ENCODE measurements at regions not wholly inside any gene's neighbourhood (a gene's known extent, or its start where the extent isn't known, plus 50 kb on each side); places are given as distances from the start of the nearest gene placed in this dataset.

DNA sequence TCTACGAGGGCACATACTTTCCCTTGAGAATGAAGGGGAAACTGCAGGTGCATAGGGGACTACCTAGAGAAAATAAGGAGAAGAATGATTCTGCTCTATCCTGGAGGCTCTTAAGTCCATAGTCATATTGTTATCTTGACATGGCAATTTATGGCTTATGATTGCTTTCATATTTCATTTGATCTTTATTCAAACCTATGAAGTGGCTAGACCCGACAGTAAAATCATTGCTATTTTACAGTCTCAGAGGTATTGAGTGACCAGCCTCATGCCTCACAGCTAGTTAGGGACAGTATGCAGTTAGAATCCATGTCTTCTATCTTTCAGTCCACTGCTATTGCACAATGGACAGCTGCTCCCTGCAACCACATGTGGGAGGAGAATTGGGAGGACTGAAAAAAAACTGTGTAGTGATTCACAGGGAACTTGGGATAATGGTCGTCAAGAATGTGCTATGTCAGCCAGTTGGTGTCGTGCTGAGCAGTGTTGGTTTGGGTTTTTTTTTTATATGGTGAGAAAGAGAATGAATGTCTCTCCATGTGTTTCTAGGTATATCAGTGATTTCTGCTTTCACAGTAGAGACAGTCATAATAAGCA lies 63.2 kb upstream of the SPPL2A start:
- Histone ChIP-seq H3K4me3 (ENCODE audit: insufficient read depth in 1 of 2, low read depth in 1 of 2, low read length in 2 of 2) (no peak overlapping the region), H2BK15ac (ENCODE audit: low read depth, poor library complexity, severe bottlenecking) (no peak overlapping the region), H3K27me3 (ENCODE audit: control insufficient read depth in 1 of 2, insufficient read depth in 1 of 2, low read length in 2 of 2) (no peaks in the 10 kb centered on the region), H3K14ac (ENCODE audit: low read length in 2 of 2) (no peak overlapping the region), H4K91ac (ENCODE audit: low read length) (no peak overlapping the region), H3K23ac (ENCODE audit: low read length in 2 of 2) (no peak overlapping the region), H2BK120ac (ENCODE audit: low read depth, low read length) (no peak overlapping the region), H3K9ac (ENCODE audit: low read length) (no peak overlapping the region), H3K36me3 (ENCODE audit: control insufficient read depth in 1 of 2, insufficient read depth in 2 of 2, low read depth in 1 of 2, low read length in 2 of 2) (no peaks in the 10 kb centered on the region), H2BK5ac (ENCODE audit: low read depth, low read length, poor library complexity, severe bottlenecking) (no peak overlapping the region), H2AK5ac (ENCODE audit: low read length, severe bottlenecking) (no peak overlapping the region), H3K4me2 (ENCODE audit: low read length, poor library complexity, severe bottlenecking) (no peak overlapping the region), H2AFZ (ENCODE audit: low read depth, low read length) (no peak overlapping the region), H2BK12ac (ENCODE audit: low read length in 2 of 2) (no peak overlapping the region), H3K4me1 (ENCODE audit: control insufficient read depth, insufficient read depth, low read depth, low read length) (no peaks in the 10 kb centered on the region), H3K9me3 (ENCODE audit: control insufficient read depth, low read length) (no peaks in the 10 kb centered on the region), H4K8ac (ENCODE audit: low read length) (no peak overlapping the region), H3K18ac (ENCODE audit: low read depth in 1 of 2, low read length in 2 of 2) (no peak overlapping the region), H3K4ac (ENCODE audit: low read depth in 1 of 2, low read length in 2 of 2) (no peak overlapping the region), H3K27ac (ENCODE audit: low read length, poor library complexity, severe bottlenecking) (no peak overlapping the region), H3K79me1 (replicated peaks; ENCODE audit: low read length, poor library complexity, severe bottlenecking) (no peaks in the 10 kb centered on the region)
- peak; percentile 96 for DNase-seq
- 28% methylated on average over 3 of the region's 4 CpGs for whole genome bisulfite sequencing

DNA sequence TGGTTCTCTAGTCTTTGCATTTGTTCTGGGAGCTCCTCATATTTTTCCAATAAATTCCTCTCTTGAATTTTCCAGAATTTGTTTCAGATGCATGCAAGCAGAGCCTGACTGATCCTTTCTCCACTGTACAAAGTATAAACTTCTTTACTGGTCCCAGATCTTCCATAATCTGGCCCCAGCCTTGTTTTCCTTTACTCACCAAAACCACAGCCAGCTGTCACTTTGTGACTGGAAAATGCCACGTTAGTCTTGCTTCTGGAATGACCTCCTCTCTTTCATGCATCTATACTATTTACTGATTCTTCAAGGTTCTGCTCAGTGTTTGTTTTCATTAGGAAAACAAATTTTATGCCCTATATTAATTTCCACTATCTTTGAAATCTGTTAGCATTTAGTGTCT lies 60.4 kb upstream of the SPPL2A start:
- no CpG with 5 or more reads among the region's 1 CpG for WGBS
- H3K14ac ChIP-seq (ENCODE audit: low read length in 2 of 2), result no peak overlapping the region
- no peak overlapping the region for H3K4ac ChIP-seq (ENCODE audit: low read depth in 1 of 2, low read length in 2 of 2)
- H3K4me2 ChIP-seq (ENCODE audit: low read length, poor library complexity, severe bottlenecking), result no peak overlapping the region
- DNase-seq, result peak; percentile 37
- no peak overlapping the region for H3K27ac ChIP-seq (ENCODE audit: low read length, poor library complexity, severe bottlenecking)
- no peak overlapping the region for H2BK120ac ChIP-seq (ENCODE audit: low read depth, low read length)
- no peaks in the 10 kb centered on the region for H3K4me1 ChIP-seq (ENCODE audit: control insufficient read depth, insufficient read depth, low read depth, low read length)
- H2AFZ ChIP-seq (ENCODE audit: low read depth, low read length), result no peak overlapping the region
- no peak overlapping the region for H2BK5ac ChIP-seq (ENCODE audit: low read depth, low read length, poor library complexity, severe bottlenecking)
- H2BK15ac ChIP-seq (ENCODE audit: low read depth, poor library complexity, severe bottlenecking), result no peak overlapping the region
- no peak overlapping the region for H2BK12ac ChIP-seq (ENCODE audit: low read length in 2 of 2)
- H3K18ac ChIP-seq (ENCODE audit: low read depth in 1 of 2, low read length in 2 of 2), result no peak overlapping the region
- H3K27me3 ChIP-seq (ENCODE audit: control insufficient read depth in 1 of 2, insufficient read depth in 1 of 2, low read length in 2 of 2), result no peaks in the 10 kb centered on the region
- no peak overlapping the region for H4K8ac ChIP-seq (ENCODE audit: low read length)
- H3K4me3 ChIP-seq (ENCODE audit: insufficient read depth in 1 of 2, low read depth in 1 of 2, low read length in 2 of 2), result no peak overlapping the region
- H3K36me3 ChIP-seq (ENCODE audit: control insufficient read depth in 1 of 2, insufficient read depth in 2 of 2, low read depth in 1 of 2, low read length in 2 of 2), result no peaks in the 10 kb centered on the region
- no peak overlapping the region for H3K23ac ChIP-seq (ENCODE audit: low read length in 2 of 2)
- H3K79me1 ChIP-seq (replicated peaks; ENCODE audit: low read length, poor library complexity, severe bottlenecking), result no peaks in the 10 kb centered on the region
- H3K9me3 ChIP-seq (ENCODE audit: control insufficient read depth, low read length), result no peaks in the 10 kb centered on the region
- no peak overlapping the region for H2AK5ac ChIP-seq (ENCODE audit: low read length, severe bottlenecking)
- H3K9ac ChIP-seq (ENCODE audit: low read length), result no peak overlapping the region
- H4K91ac ChIP-seq (ENCODE audit: low read length), result no peak overlapping the region

DNA sequence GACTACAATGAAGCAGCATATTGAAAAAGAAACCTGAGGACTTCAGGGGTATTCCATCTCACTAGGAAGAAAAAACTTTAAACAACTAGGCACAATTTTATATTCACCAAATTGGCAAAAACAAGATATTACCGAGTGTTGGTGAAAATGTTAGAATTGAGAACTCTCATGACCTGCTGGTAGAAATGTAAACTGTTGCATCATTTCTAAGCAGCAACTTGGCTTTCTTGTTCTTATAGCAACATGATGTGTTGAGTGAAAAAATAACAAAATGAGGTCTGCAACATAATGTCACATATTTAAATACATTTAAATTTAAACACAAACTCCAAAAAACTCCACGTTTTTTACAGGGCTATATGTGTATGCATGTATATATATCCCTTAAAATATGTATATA lies 59.0 kb upstream of the SPPL2A start:
- no peaks in the 10 kb centered on the region for H3K4me1 ChIP-seq (ENCODE audit: control insufficient read depth, insufficient read depth, low read depth, low read length)
- H3K9me3 ChIP-seq (ENCODE audit: control insufficient read depth, low read length), result no peaks in the 10 kb centered on the region
- H3K27ac ChIP-seq (ENCODE audit: low read length, poor library complexity, severe bottlenecking), result no peak overlapping the region
- no peak overlapping the region for H2AFZ ChIP-seq (ENCODE audit: low read depth, low read length)
- H3K27me3 ChIP-seq (ENCODE audit: control insufficient read depth in 1 of 2, insufficient read depth in 1 of 2, low read length in 2 of 2), result no peaks in the 10 kb centered on the region
- H3K36me3 ChIP-seq (ENCODE audit: control insufficient read depth in 1 of 2, insufficient read depth in 2 of 2, low read depth in 1 of 2, low read length in 2 of 2), result no peaks in the 10 kb centered on the region
- H2BK120ac ChIP-seq (ENCODE audit: low read depth, low read length), result no peak overlapping the region
- peak; percentile 5 for DNase-seq
- WGBS, result no CpG with 5 or more reads among the region's 2 CpGs
- H3K23ac ChIP-seq (ENCODE audit: low read length in 2 of 2), result no peak overlapping the region
- no peak overlapping the region for H2BK12ac ChIP-seq (ENCODE audit: low read length in 2 of 2)
- no peak overlapping the region for H2AK5ac ChIP-seq (ENCODE audit: low read length, severe bottlenecking)
- H3K9ac ChIP-seq (ENCODE audit: low read length), result no peak overlapping the region
- no peak overlapping the region for H2BK15ac ChIP-seq (ENCODE audit: low read depth, poor library complexity, severe bottlenecking)
- H4K8ac ChIP-seq (ENCODE audit: low read length), result no peak overlapping the region
- H4K91ac ChIP-seq (ENCODE audit: low read length), result no peak overlapping the region
- no peak overlapping the region for H3K18ac ChIP-seq (ENCODE audit: low read depth in 1 of 2, low read length in 2 of 2)
- no peak overlapping the region for H3K14ac ChIP-seq (ENCODE audit: low read length in 2 of 2)
- no peaks in the 10 kb centered on the region for H3K79me1 ChIP-seq (replicated peaks; ENCODE audit: low read length, poor library complexity, severe bottlenecking)
- no peak overlapping the region for H3K4ac ChIP-seq (ENCODE audit: low read depth in 1 of 2, low read length in 2 of 2)
- H2BK5ac ChIP-seq (ENCODE audit: low read depth, low read length, poor library complexity, severe bottlenecking), result no peak overlapping the region
- no peak overlapping the region for H3K4me2 ChIP-seq (ENCODE audit: low read length, poor library complexity, severe bottlenecking)
- H3K4me3 ChIP-seq (ENCODE audit: insufficient read depth in 1 of 2, low read depth in 1 of 2, low read length in 2 of 2), result no peak overlapping the region

DNA sequence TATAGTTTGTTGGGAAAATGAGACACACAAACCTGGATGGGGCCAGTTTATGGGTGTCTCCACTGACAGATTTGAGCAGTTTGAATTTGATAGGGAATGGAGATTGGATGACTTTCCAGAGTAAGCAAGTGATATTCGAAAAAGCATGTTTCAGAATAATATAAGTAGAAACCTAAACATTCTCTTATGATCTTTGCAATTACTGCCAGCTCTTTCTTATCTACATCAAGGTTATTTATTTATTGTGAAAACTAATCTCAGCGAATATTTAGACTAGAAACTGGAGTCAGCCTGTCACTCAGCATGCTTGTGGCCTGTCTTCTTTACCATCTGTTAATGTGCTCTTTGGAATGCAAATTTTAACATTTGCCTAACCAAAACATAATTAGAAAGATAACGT lies 57.8 kb upstream of the SPPL2A start:
- Histone ChIP-seq H3K4me2 (ENCODE audit: low read length, poor library complexity, severe bottlenecking) (no peak overlapping the region), H3K79me1 (replicated peaks; ENCODE audit: low read length, poor library complexity, severe bottlenecking) (no peaks in the 10 kb centered on the region), H3K4ac (ENCODE audit: low read depth in 1 of 2, low read length in 2 of 2) (no peak overlapping the region), H2BK5ac (ENCODE audit: low read depth, low read length, poor library complexity, severe bottlenecking) (no peak overlapping the region), H2BK15ac (ENCODE audit: low read depth, poor library complexity, severe bottlenecking) (no peak overlapping the region), H2BK12ac (ENCODE audit: low read length in 2 of 2) (no peak overlapping the region), H4K8ac (ENCODE audit: low read length) (no peak overlapping the region), H3K4me1 (ENCODE audit: control insufficient read depth, insufficient read depth, low read depth, low read length) (no peaks in the 10 kb centered on the region), H3K18ac (ENCODE audit: low read depth in 1 of 2, low read length in 2 of 2) (no peak overlapping the region), H3K14ac (ENCODE audit: low read length in 2 of 2) (no peak overlapping the region), H3K27ac (ENCODE audit: low read length, poor library complexity, severe bottlenecking) (no peak overlapping the region), H2AFZ (ENCODE audit: low read depth, low read length) (no peak overlapping the region), H3K36me3 (ENCODE audit: control insufficient read depth in 1 of 2, insufficient read depth in 2 of 2, low read depth in 1 of 2, low read length in 2 of 2) (no peaks in the 10 kb centered on the region), H2AK5ac (ENCODE audit: low read length, severe bottlenecking) (no peak overlapping the region), H3K9me3 (ENCODE audit: control insufficient read depth, low read length) (no peaks in the 10 kb centered on the region), H3K23ac (ENCODE audit: low read length in 2 of 2) (no peak overlapping the region), H2BK120ac (ENCODE audit: low read depth, low read length) (no peak overlapping the region), H3K27me3 (ENCODE audit: control insufficient read depth in 1 of 2, insufficient read depth in 1 of 2, low read length in 2 of 2) (no peaks in the 10 kb centered on the region), H3K4me3 (ENCODE audit: insufficient read depth in 1 of 2, low read depth in 1 of 2, low read length in 2 of 2) (no peak overlapping the region), H3K9ac (ENCODE audit: low read length) (no peak overlapping the region), H4K91ac (ENCODE audit: low read length) (no peak overlapping the region)
- 86% methylated on average over 1 of the region's 3 CpGs for WGBS
- DNase-seq, result no peak
